Osteoblast (primary cell): ENCODE measurements at regions not wholly inside any gene's neighbourhood (a gene's known extent, or its start where the extent isn't known, plus 50 kb on each side); places are given as distances from the start of the nearest gene placed in this dataset.
"Not testable (repeated sequence)": the region's sequence is repeated elsewhere in the genome, so short reads cannot be mapped to it uniquely, and the experiment has no call there.

Experiments
- DNase-seq: peaks from one replicate; pipeline ENCODE4 v3.0.0; 2011; ENCODE audit warnings: low spot score, mixed read lengths; ENCODE audit not compliant: insufficient read length; ENCODE audit errors: missing footprints
- H2AFZ ChIP-seq: 2 replicates; pipeline ENCODE4 v1.6.0; 2011; ENCODE audit warnings: mild to moderate bottlenecking, low read length
- H3K27ac ChIP-seq: 2 replicates; pipeline ENCODE4 v1.5.1; 2011; ENCODE audit warnings: mild to moderate bottlenecking, low read depth, low read length, moderate library complexity
- H3K27me3 ChIP-seq: 2 replicates; pipeline ENCODE4 v1.6.0; 2012; ENCODE audit warnings: mild to moderate bottlenecking, control low read depth, inconsistent platforms, low read length, moderate library complexity; ENCODE audit not compliant: insufficient read depth
- H3K36me3 ChIP-seq: 2 replicates; pipeline ENCODE4 v1.5.1; 2011; ENCODE audit warnings: mild to moderate bottlenecking, low read length, control low read depth, moderate library complexity; ENCODE audit not compliant: insufficient read depth
- H3K4me1 ChIP-seq: 2 replicates; pipeline ENCODE4 v1.5.1; 2011; ENCODE audit warnings: mild to moderate bottlenecking, low read length, control low read depth, moderate library complexity; ENCODE audit not compliant: insufficient read depth
- H3K4me2 ChIP-seq: 2 replicates; pipeline ENCODE4 v1.6.0; 2011; ENCODE audit warnings: mild to moderate bottlenecking, low read length; ENCODE audit not compliant: insufficient read depth
- H3K4me3 ChIP-seq: fragments of 200-600 bp; sonication (generic); 3 replicates; pipeline ENCODE4 v1.5.1; 2012; ENCODE audit warnings: mild to moderate bottlenecking, low read length, inconsistent platforms; ENCODE audit not compliant: insufficient read depth
- H3K79me2 ChIP-seq: 2 replicates; pipeline ENCODE4 v1.6.0; 2012; ENCODE audit warnings: mild to moderate bottlenecking, low read length, control low read depth, inconsistent platforms; ENCODE audit not compliant: insufficient read depth
- H3K9me3 ChIP-seq: 2 replicates; pipeline ENCODE4 v1.5.1; 2011; ENCODE audit warnings: low read depth, low read length, control low read depth
- H4K20me1 ChIP-seq: 2 replicates; pipeline ENCODE4 v1.6.0; 2012; ENCODE audit warnings: mild to moderate bottlenecking, low read length, control low read depth; ENCODE audit not compliant: insufficient read depth
- TF ChIP-seq, protein P1 (sequence below): IDR thresholded peaks from 2 replicates; pipeline ENCODE4 v1.5.1; 2011; ENCODE audit warnings: mild to moderate bottlenecking, low read depth, low read length, moderate library complexity; ENCODE audit errors: extremely low read depth

DNA sequence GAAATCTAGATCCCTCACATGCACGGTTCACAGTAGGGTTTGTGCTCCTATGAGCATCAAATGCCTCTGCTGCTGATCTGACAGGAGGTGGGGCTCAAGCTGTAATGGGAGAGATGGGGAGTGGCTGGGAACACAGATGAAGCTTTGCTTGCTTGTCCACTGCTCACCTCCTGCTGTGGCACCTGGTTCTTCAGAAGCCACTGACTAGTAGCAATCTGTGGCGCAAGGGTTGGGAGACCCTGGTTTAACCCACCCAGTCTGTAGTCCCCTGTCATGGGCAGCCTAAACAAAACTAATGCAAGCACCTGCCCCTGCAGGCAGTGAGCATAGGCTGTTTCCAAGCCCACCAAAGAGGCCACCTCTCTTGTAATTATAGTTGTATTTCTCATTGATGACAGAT, 116.6 kb downstream of the SHOX start:
- H3K4me2 ChIP-seq: no peak overlapping the region
- no peak overlapping the region for H3K4me3 ChIP-seq
- no peaks in the 10 kb centered on the region for H4K20me1 ChIP-seq
- no peaks in the 10 kb centered on the region for H3K4me1 ChIP-seq
- no peak overlapping the region for H3K27ac ChIP-seq
- no peaks in the 10 kb centered on the region for H3K36me3 ChIP-seq
- no peaks in the 10 kb centered on the region for H3K9me3 ChIP-seq
- DNase-seq: no peak
- H3K27me3 ChIP-seq: no peaks in the 10 kb centered on the region
- no peaks in the 10 kb centered on the region for H3K79me2 ChIP-seq
- TF ChIP-seq, protein P1, sequence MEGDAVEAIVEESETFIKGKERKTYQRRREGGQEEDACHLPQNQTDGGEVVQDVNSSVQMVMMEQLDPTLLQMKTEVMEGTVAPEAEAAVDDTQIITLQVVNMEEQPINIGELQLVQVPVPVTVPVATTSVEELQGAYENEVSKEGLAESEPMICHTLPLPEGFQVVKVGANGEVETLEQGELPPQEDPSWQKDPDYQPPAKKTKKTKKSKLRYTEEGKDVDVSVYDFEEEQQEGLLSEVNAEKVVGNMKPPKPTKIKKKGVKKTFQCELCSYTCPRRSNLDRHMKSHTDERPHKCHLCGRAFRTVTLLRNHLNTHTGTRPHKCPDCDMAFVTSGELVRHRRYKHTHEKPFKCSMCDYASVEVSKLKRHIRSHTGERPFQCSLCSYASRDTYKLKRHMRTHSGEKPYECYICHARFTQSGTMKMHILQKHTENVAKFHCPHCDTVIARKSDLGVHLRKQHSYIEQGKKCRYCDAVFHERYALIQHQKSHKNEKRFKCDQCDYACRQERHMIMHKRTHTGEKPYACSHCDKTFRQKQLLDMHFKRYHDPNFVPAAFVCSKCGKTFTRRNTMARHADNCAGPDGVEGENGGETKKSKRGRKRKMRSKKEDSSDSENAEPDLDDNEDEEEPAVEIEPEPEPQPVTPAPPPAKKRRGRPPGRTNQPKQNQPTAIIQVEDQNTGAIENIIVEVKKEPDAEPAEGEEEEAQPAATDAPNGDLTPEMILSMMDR: no peak
- no peak overlapping the region for H2AFZ ChIP-seq

DNA sequence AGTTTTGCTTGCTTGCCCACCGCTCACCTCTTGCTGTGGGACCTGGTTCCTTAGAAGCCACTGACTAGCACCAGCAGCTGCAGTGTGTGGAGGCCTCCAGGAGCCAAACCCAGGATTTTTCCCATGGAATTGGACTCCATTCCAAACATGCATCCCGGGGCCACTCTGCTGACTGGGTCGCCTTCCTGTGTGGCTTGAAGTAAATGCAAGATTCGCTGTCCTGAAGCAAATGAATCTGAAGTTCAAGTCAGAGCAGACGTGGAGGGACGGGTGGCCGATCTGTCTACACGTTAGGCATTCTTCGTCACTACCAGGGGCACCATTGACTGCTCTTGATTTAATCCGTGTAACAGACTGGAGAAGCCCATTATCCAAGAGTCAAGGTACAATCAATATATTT, 109.0 kb downstream of the SHOX start:
- no peaks in the 10 kb centered on the region for H4K20me1 ChIP-seq
- H3K36me3 ChIP-seq: no peaks in the 10 kb centered on the region
- no peaks in the 10 kb centered on the region for H3K9me3 ChIP-seq
- no peak overlapping the region for H2AFZ ChIP-seq
- H3K4me2 ChIP-seq: no peak overlapping the region
- no peaks in the 10 kb centered on the region for H3K79me2 ChIP-seq
- TF ChIP-seq, protein P1: no peak
- H3K27me3 ChIP-seq: no peaks in the 10 kb centered on the region
- DNase-seq: no peak
- H3K4me3 ChIP-seq: no peak overlapping the region
- no peaks in the 10 kb centered on the region for H3K4me1 ChIP-seq
- H3K27ac ChIP-seq: no peak overlapping the region

DNA sequence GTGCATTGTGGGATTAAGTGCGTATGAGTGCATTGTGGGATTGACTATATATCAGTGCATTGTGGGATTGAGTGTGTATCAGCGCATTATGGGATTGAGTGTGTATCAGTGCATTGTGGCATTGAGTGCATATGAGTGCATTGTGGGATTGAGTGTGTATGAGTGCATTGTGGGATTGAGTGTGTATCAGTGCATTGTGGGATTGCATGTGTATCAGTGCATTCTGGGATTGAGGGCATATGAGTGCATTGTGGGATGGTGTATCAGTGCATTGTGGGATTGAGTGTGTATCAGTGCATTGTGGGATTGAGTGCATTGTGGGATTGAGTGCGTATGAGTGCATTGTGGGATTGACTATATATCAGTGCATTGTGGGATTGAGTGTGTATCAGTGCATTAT, 106.4 kb downstream of the SHOX start:
- not testable (repeated sequence) for H3K36me3 ChIP-seq, DNase-seq, H3K9me3 ChIP-seq, H3K4me3 ChIP-seq, H2AFZ ChIP-seq, H3K27ac ChIP-seq, H4K20me1 ChIP-seq, H3K27me3 ChIP-seq, H3K4me2 ChIP-seq, H3K79me2 ChIP-seq, H3K4me1 ChIP-seq

DNA sequence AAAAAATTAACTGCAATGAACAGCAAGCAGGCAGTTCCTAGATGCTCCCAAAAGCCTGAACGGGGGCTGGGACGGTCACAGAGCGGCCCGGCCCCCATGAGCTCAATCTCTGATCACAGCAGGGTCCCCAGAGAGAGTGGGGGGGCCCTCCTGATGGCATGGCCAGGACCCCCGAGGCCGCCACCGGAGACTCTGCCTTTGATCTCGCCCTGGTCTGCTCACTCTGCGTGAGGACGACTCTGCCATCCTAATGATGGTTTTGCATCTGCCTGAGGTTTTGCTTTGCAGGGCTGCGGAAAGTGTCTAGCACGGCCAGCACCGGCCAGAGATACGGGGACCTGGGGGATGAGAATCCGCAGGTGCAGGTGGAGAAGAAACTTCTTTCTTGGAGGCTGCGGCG, 103.8 kb downstream of the SHOX start:
- no peaks in the 10 kb centered on the region for H3K36me3 ChIP-seq
- H3K27me3 ChIP-seq: no peaks in the 10 kb centered on the region
- TF ChIP-seq, protein P1: no peak
- H3K4me3 ChIP-seq: no peak overlapping the region
- no peak for DNase-seq
- no peaks in the 10 kb centered on the region for H3K9me3 ChIP-seq
- no peaks in the 10 kb centered on the region for H3K4me1 ChIP-seq
- H3K27ac ChIP-seq: no peak overlapping the region
- H2AFZ ChIP-seq: no peak overlapping the region
- no peaks in the 10 kb centered on the region for H4K20me1 ChIP-seq
- no peak overlapping the region for H3K4me2 ChIP-seq
- no peaks in the 10 kb centered on the region for H3K79me2 ChIP-seq

DNA sequence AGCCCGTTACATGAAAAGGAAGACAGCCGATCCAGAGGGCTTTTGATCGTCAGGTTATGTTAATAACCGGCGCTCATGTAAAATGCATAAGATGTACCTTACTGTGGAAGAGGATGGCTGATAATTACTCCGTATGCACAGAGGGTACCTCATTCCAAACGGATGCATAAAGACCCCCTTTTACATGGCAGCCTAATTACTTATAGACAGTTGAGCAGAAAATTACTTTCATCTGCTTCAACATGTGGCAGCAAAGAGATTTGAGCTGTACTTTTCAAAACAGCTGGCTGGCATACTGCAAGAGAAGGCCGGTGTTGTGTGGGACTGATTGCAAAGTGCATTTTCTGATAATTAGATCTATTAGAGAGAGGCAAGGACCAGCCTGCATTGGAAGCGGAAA, 103.4 kb downstream of the SHOX start:
- TF ChIP-seq, protein P1: no peak
- H3K9me3 ChIP-seq: no peaks in the 10 kb centered on the region
- DNase-seq: no peak
- no peak overlapping the region for H3K4me2 ChIP-seq
- H3K4me3 ChIP-seq: no peak overlapping the region
- H4K20me1 ChIP-seq: no peaks in the 10 kb centered on the region
- H3K79me2 ChIP-seq: no peaks in the 10 kb centered on the region
- H3K36me3 ChIP-seq: no peaks in the 10 kb centered on the region
- H3K27me3 ChIP-seq: no peaks in the 10 kb centered on the region
- no peak overlapping the region for H2AFZ ChIP-seq
- H3K27ac ChIP-seq: no peak overlapping the region
- no peaks in the 10 kb centered on the region for H3K4me1 ChIP-seq
